Thyroid gland (tissue), 4 donors: ENCODE measurements at regions not wholly inside any gene's neighbourhood (a gene's known extent, or its start where the extent isn't known, plus 50 kb on each side); places are given as distances from the start of the nearest gene placed in this dataset.

Experiments used
- POLR2A ChIP-seq, 2 donors: fragments of 450-650 bp; IDR thresholded peaks; one replicate each; pipeline ENCODE4 v1.6.1; 2017; ENCODE audit warnings: antibody characterized with exemption in 2 of 2, mild to moderate bottlenecking in 2 of 2, moderate library complexity in 1 of 2
- TF ChIP-seq, protein P1 (sequence below), 6 experiments: fragments of 200-600 bp in 3 of 6; fragments of 450-650 bp in 3 of 6; sonication (generic) in 3 of 6; IDR thresholded peaks; one replicate each; pipeline ENCODE4 v1.5.1; 2016 to 2019; ENCODE audit warnings: antibody characterized with exemption in 6 of 6, mild to moderate bottlenecking in 2 of 6, inconsistent platforms in 1 of 6, moderate library complexity in 1 of 6

DNA sequence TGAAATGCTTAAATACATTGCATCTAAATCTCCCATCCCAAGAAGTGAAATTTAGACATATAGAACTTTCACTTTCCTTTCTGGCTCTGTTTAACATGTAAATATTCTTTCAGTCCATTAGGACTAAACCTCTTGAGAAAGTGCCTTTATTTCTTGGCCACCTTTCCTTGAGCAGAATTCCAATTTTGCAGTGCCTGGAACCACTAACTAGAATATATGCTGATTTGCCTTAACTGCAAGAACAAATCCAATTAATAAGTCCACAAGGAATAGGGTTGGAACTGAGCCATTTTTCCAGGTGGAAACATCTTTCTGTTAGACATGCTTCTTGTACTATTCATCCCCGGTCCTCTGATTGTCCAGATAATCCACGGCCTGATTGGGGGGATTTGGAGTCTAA lies 478.0 kb downstream of the ENC1 start:
- TF ChIP-seq, protein P1, sequence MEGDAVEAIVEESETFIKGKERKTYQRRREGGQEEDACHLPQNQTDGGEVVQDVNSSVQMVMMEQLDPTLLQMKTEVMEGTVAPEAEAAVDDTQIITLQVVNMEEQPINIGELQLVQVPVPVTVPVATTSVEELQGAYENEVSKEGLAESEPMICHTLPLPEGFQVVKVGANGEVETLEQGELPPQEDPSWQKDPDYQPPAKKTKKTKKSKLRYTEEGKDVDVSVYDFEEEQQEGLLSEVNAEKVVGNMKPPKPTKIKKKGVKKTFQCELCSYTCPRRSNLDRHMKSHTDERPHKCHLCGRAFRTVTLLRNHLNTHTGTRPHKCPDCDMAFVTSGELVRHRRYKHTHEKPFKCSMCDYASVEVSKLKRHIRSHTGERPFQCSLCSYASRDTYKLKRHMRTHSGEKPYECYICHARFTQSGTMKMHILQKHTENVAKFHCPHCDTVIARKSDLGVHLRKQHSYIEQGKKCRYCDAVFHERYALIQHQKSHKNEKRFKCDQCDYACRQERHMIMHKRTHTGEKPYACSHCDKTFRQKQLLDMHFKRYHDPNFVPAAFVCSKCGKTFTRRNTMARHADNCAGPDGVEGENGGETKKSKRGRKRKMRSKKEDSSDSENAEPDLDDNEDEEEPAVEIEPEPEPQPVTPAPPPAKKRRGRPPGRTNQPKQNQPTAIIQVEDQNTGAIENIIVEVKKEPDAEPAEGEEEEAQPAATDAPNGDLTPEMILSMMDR (IDR thresholded peaks at IDR 0.05), result no peak
- no peak for TF ChIP-seq POLR2A (IDR thresholded peaks at IDR 0.05)
